ENCODE measurements at regions not wholly inside any gene's neighbourhood (a gene's known extent, or its start where the extent isn't known, plus 50 kb on each side); places are given as distances from the start of the nearest gene placed in this dataset.

GRCh38 chr5:13510616-13511015 lies 433.9 kb downstream of the DNAH5 start:
- Histone ChIP-seq H3K4me1 (ENCODE audit: control insufficient read depth in 1 of 2, low read depth in 2 of 2) (no peaks in the 10 kb centered on the region), H3K4me3 (no peak overlapping the region), H3K36me3 (no peaks in the 10 kb centered on the region), H3K27ac (no peak overlapping the region), H3K9me3 (no peaks in the 10 kb centered on the region), H3K27me3 (replicated peaks; ENCODE audit: insufficient read depth) (no peaks in the 10 kb centered on the region)
- ATAC-seq (ENCODE audit: insufficient number of reproducible peaks, low FRiP score, low read depth), result no peak
- no peak for DNase-seq (ENCODE audit: low spot score)
- TF ChIP-seq CTCF (IDR thresholded peaks at IDR 0.05), result no peak

- no peak for DNase-seq (ENCODE audit: low spot score)
- TF ChIP-seq CTCF (IDR thresholded peaks at IDR 0.05), result no peak
- Histone ChIP-seq H3K27ac (no peak overlapping the region), H3K9me3 (no peaks in the 10 kb centered on the region), H3K36me3 (no peaks in the 10 kb centered on the region), H3K27me3 (replicated peaks; ENCODE audit: insufficient read depth) (no peaks in the 10 kb centered on the region), H3K4me1 (ENCODE audit: control insufficient read depth in 1 of 2, low read depth in 2 of 2) (no peaks in the 10 kb centered on the region), H3K4me3 (no peak overlapping the region)
- ATAC-seq (ENCODE audit: insufficient number of reproducible peaks, low FRiP score, low read depth), result no peak
Measured at GRCh38 chr5:13508559-13508958, 435.9 kb downstream of the DNAH5 start.

- no peaks in the 10 kb centered on the region for H3K4me1 ChIP-seq (ENCODE audit: control insufficient read depth in 1 of 2, low read depth in 2 of 2)
- ATAC-seq (ENCODE audit: insufficient number of reproducible peaks, low FRiP score, low read depth), result no peak
- H3K27ac ChIP-seq, result no peak overlapping the region
- no peaks in the 10 kb centered on the region for H3K27me3 ChIP-seq (replicated peaks; ENCODE audit: insufficient read depth)
- no peaks in the 10 kb centered on the region for H3K36me3 ChIP-seq
- H3K4me3 ChIP-seq, result no peak overlapping the region
- H3K9me3 ChIP-seq, result no peaks in the 10 kb centered on the region
- TF ChIP-seq CTCF (IDR thresholded peaks at IDR 0.05), result no peak
- no peak for DNase-seq (ENCODE audit: low spot score)
Measured at GRCh38 chr5:13505326-13505725, 439.2 kb downstream of the DNAH5 start.

- H3K36me3 ChIP-seq, result no peaks in the 10 kb centered on the region
- TF ChIP-seq CTCF (IDR thresholded peaks at IDR 0.05), result no peak
- no peak for DNase-seq (ENCODE audit: low spot score)
- no peaks in the 10 kb centered on the region for H3K9me3 ChIP-seq
- H3K4me3 ChIP-seq, result no peak overlapping the region
- ATAC-seq (ENCODE audit: insufficient number of reproducible peaks, low FRiP score, low read depth), result no peak
- no peaks in the 10 kb centered on the region for H3K27me3 ChIP-seq (replicated peaks; ENCODE audit: insufficient read depth)
- no peaks in the 10 kb centered on the region for H3K4me1 ChIP-seq (ENCODE audit: control insufficient read depth in 1 of 2, low read depth in 2 of 2)
- H3K27ac ChIP-seq, result no peak overlapping the region
Measured at GRCh38 chr5:13503017-13503416, 441.5 kb downstream of the DNAH5 start.

GRCh38 chr5:13501176-13501575 lies 443.3 kb downstream of the DNAH5 start:
- Histone ChIP-seq H3K36me3 (no peaks in the 10 kb centered on the region), H3K4me3 (no peak overlapping the region), H3K27me3 (replicated peaks; ENCODE audit: insufficient read depth) (no peaks in the 10 kb centered on the region), H3K27ac (no peak overlapping the region), H3K4me1 (ENCODE audit: control insufficient read depth in 1 of 2, low read depth in 2 of 2) (no peaks in the 10 kb centered on the region), H3K9me3 (no peaks in the 10 kb centered on the region)
- ATAC-seq (ENCODE audit: insufficient number of reproducible peaks, low FRiP score, low read depth) (no peak), DNase-seq (ENCODE audit: low spot score) (no peak)
- no peak for TF ChIP-seq CTCF (IDR thresholded peaks at IDR 0.05)

Measured in thoracic aorta (tissue), 2 donors.